GM21390 (cell line): ENCODE measurements at regions not wholly inside any gene's neighbourhood (a gene's known extent, or its start where the extent isn't known, plus 50 kb on each side); places are given as distances from the start of the nearest gene placed in this dataset.

ENCODE experiments used
- ATAC-seq: cut with Tn5 transposase; IDR thresholded peaks from one replicate; pipeline ENCODE4 v1.9.1; 2021; ENCODE audit not compliant: unreplicated experiment

- ATAC-seq, result no peak
Measured at GRCh38 chr18:46320928-46321711, 216.9 kb downstream of the HAUS1 start.

GRCh38 chr18:46321955-46322354 is 217.8 kb downstream of the HAUS1 start:
- no peak for ATAC-seq

- ATAC-seq, result no peak
Measured at GRCh38 chr18:46322411-46322891, 218.3 kb downstream of the HAUS1 start.

GRCh38 chr18:46322941-46323340 is 218.8 kb downstream of the HAUS1 start:
- no peak for ATAC-seq

- no peak for ATAC-seq
Measured at GRCh38 chr18:46324087-46324955, 220.1 kb downstream of the HAUS1 start.

- ATAC-seq, result no peak
Measured at GRCh38 chr18:46325895-46326294, 221.7 kb downstream of the HAUS1 start.

- ATAC-seq, result no peak
Measured at GRCh38 chr18:46329736-46330246, 225.6 kb downstream of the HAUS1 start.

GRCh38 chr18:46331316-46331715 is 227.1 kb downstream of the HAUS1 start:
- ATAC-seq, result no peak

GRCh38 chr18:46332286-46332801 is 228.2 kb downstream of the HAUS1 start:
- no peak for ATAC-seq

GRCh38 chr18:46332921-46333341 is 228.7 kb downstream of the HAUS1 start:
- no peak for ATAC-seq

- ATAC-seq, result no peak
Measured at GRCh38 chr18:46333431-46334135, 229.4 kb downstream of the HAUS1 start.

GRCh38 chr18:46334868-46335281 is 230.7 kb downstream of the HAUS1 start:
- ATAC-seq, result no peak

GRCh38 chr18:46335534-46336101 is 231.4 kb downstream of the HAUS1 start:
- ATAC-seq, result no peak

- ATAC-seq, result no peak
Measured at GRCh38 chr18:46336278-46337111, 232.3 kb downstream of the HAUS1 start.

GRCh38 chr18:46337271-46337670 is 233.1 kb downstream of the HAUS1 start:
- ATAC-seq, result no peak

- no peak for ATAC-seq
Measured at GRCh38 chr18:46338205-46338604, 234.0 kb downstream of the HAUS1 start.

- ATAC-seq, result no peak
Measured at GRCh38 chr18:46338766-46339165, 234.6 kb downstream of the HAUS1 start.

- ATAC-seq, result no peak
Measured at GRCh38 chr18:46340716-46341115, 236.5 kb downstream of the HAUS1 start.

- no peak for ATAC-seq
Measured at GRCh38 chr18:46341986-46342525, 237.9 kb downstream of the HAUS1 start.
